Neuronal stem cell (in vitro differentiated cells): ENCODE measurements at regions not wholly inside any gene's neighbourhood (a gene's known extent, or its start where the extent isn't known, plus 50 kb on each side); places are given as distances from the start of the nearest gene placed in this dataset.
A peak's percentile ranks its signal among the peaks of the same experiment; 100 is the strongest.

Experiments
- DNase-seq: peaks from one replicate; pipeline ENCODE4 v3.0.0-alpha.2; 2013; ENCODE audit warnings: low spot score
- H2AFZ ChIP-seq: one replicate; pipeline ENCODE4 v1.6.1; 2013; ENCODE audit warnings: mild to moderate bottlenecking, low read length, inconsistent platforms
- H2AK5ac ChIP-seq: 2 replicates; pipeline ENCODE4 v1.6.1; 2013; ENCODE audit warnings: low read depth, mild to moderate bottlenecking, inconsistent platforms, low read length, moderate library complexity, mixed read lengths
- H2BK120ac ChIP-seq: 2 replicates; pipeline ENCODE4 v1.6.1; 2013; ENCODE audit warnings: low read depth, mild to moderate bottlenecking, inconsistent platforms, low read length, moderate library complexity, mixed read lengths
- H2BK12ac ChIP-seq: one replicate; pipeline ENCODE4 v1.6.1; 2013; ENCODE audit warnings: low read length, inconsistent platforms
- H2BK15ac ChIP-seq: 2 replicates; pipeline ENCODE4 v1.6.1; 2013; ENCODE audit warnings: mild to moderate bottlenecking, low read length, inconsistent platforms, mixed read lengths
- H2BK5ac ChIP-seq: one replicate; pipeline ENCODE4 v1.6.1; 2013; ENCODE audit warnings: inconsistent platforms, mild to moderate bottlenecking, low read length, moderate library complexity
- H3K14ac ChIP-seq: one replicate; pipeline ENCODE4 v1.6.1; 2013; ENCODE audit warnings: low read length, inconsistent platforms
- H3K18ac ChIP-seq: 2 replicates; pipeline ENCODE4 v1.6.1; 2013; ENCODE audit warnings: low read length, inconsistent platforms
- H3K23ac ChIP-seq: 2 replicates; pipeline ENCODE4 v1.6.1; 2013; ENCODE audit warnings: low read depth, mild to moderate bottlenecking, mixed read lengths, low read length, inconsistent platforms; ENCODE audit not compliant: poor library complexity
- H3K27ac ChIP-seq: replicated peaks from 3 replicates; pipeline ENCODE4 v1.5.1; 2013; ENCODE audit warnings: low read length, inconsistent platforms
- H3K27me3 ChIP-seq, 3 experiments: 2 replicates each; pipeline ENCODE4 v1.6.1; 2013; ENCODE audit warnings: low read length in 3 of 3, mild to moderate bottlenecking in 2 of 3, inconsistent platforms in 1 of 3, low read depth in 1 of 3, mixed read lengths in 1 of 3, moderate library complexity in 1 of 3; ENCODE audit not compliant: control insufficient read depth in 3 of 3, insufficient read depth in 3 of 3
- H3K36me3 ChIP-seq, 2 donors: replicated peaks in 1 of 2; 2 replicates each; pipeline ENCODE4 v1.6.1; 2013; ENCODE audit warnings: low read length in 2 of 2; ENCODE audit not compliant: control insufficient read depth in 2 of 2, insufficient read depth in 2 of 2
- H3K4ac ChIP-seq: 2 replicates; pipeline ENCODE4 v1.6.1; 2013; ENCODE audit warnings: inconsistent platforms, mild to moderate bottlenecking, low read length, moderate library complexity
- H3K4me1 ChIP-seq, 2 donors: 1 replicate in 1 of 2; 2 replicates in 1 of 2; pipeline ENCODE4 v1.6.1; 2013; ENCODE audit warnings: low read length in 2 of 2, low read depth in 1 of 2; ENCODE audit not compliant: control insufficient read depth in 2 of 2, insufficient read depth in 1 of 2
- H3K4me2 ChIP-seq: one replicate; pipeline ENCODE4 v1.6.1; 2013; ENCODE audit warnings: mild to moderate bottlenecking, low read length, inconsistent platforms; ENCODE audit not compliant: insufficient read depth, poor library complexity, severe bottlenecking
- H3K4me3 ChIP-seq, 2 donors: 2 replicates each; pipeline ENCODE4 v1.5.1; 2013; ENCODE audit warnings: low read length in 2 of 2, mild to moderate bottlenecking in 2 of 2, inconsistent platforms in 1 of 2, moderate library complexity in 1 of 2
- H3K79me1 ChIP-seq: one replicate; pipeline ENCODE4 v1.6.1; 2013; ENCODE audit warnings: low read depth, mild to moderate bottlenecking, inconsistent platforms, low read length, moderate library complexity
- H3K9ac ChIP-seq: one replicate; pipeline ENCODE4 v1.6.1; 2013; ENCODE audit warnings: mild to moderate bottlenecking, low read depth, low read length, inconsistent platforms; ENCODE audit not compliant: poor library complexity
- H3K9me3 ChIP-seq, 2 donors: replicated peaks in 1 of 2; 2 replicates each; pipeline versions ENCODE3 to v1.6.1; 2013; ENCODE audit warnings: low read length in 2 of 2, mild to moderate bottlenecking in 2 of 2, inconsistent platforms in 1 of 2, low read depth in 1 of 2, mixed read lengths in 1 of 2, moderate library complexity in 1 of 2; ENCODE audit not compliant: control insufficient read depth in 2 of 2, insufficient read depth in 1 of 2
- H4K8ac ChIP-seq: one replicate; pipeline ENCODE4 v1.6.1; 2013; ENCODE audit warnings: low read depth, mild to moderate bottlenecking, inconsistent platforms, low read length, moderate library complexity
- H4K91ac ChIP-seq: one replicate; pipeline ENCODE4 v1.6.1; 2013; ENCODE audit warnings: low read length, low read depth, mild to moderate bottlenecking, inconsistent platforms; ENCODE audit not compliant: poor library complexity
- WGBS, 2 donors: extraction: QIAGEN DNeasy Blood & Tissue Kit; methylation state at CpG; one replicate each; pipeline ENCODE4 v1.1.7; 2013; ENCODE audit warnings: missing lambda C conversion rate in 2 of 2, mixed read lengths in 1 of 2; ENCODE audit not compliant: insufficient read length in 2 of 2, insufficient replicate concordance in 1 of 2; ENCODE audit errors: extremely low coverage in 2 of 2; 5-methylcytosine and 5-hydroxymethylcytosine counted together

GRCh38 chr16:85200471-85201278 is 88.4 kb upstream of the CIBAR2 start:
- Histone ChIP-seq H3K36me3 (no peaks in the 10 kb centered on the region), H3K4me2 (no peak overlapping the region), H3K14ac (no peak overlapping the region), H2BK15ac (no peak overlapping the region), H3K23ac (peak overlapping the region; percentile 1), H3K4me3 (no peak overlapping the region), H2BK12ac (no peak overlapping the region), H3K4me1 (peaks cover 19 to 43% of the 10 kb centered on the region in 2 donors), H2AK5ac (no peak overlapping the region), H3K9ac (no peak overlapping the region), H2BK5ac (no peak overlapping the region), H3K18ac (no peak overlapping the region), H4K91ac (no peak overlapping the region), H2AFZ (no peak overlapping the region), H3K4ac (no peak overlapping the region), H3K9me3 (no peaks in the 10 kb centered on the region), H2BK120ac (no peak overlapping the region), H3K27me3 (no peaks in the 10 kb centered on the region), H3K79me1 (no peaks in the 10 kb centered on the region), H3K27ac (no peak overlapping the region), H4K8ac (no peak overlapping the region)
- no CpG with 5 or more reads among the region's 17 CpGs for WGBS, 2 donors
- no peak for DNase-seq

DNA sequence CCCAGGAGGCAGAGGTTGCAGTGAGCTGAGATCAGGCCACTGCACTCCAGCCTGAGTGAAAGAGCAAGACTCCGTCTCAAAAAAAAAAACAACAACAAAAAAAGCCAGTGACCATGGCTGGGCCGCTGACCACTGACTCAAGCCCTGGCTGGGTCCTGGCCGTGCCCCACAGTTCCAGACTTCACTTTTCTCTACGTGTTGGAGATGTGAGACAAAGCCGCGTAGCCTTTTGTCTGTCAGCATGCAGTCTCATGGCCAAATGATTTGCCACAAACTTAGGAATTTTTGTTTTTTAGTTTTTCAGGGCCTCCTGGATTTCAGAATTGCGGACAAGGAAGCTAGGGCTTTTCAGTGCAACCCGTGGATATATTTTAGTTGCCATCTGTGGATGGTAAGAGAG is 89.3 kb upstream of the CIBAR2 start:
- H2BK5ac ChIP-seq, result no peak overlapping the region
- H3K14ac ChIP-seq, result no peak overlapping the region
- no peak overlapping the region for H3K9ac ChIP-seq
- H3K4me2 ChIP-seq, result no peak overlapping the region
- H2BK15ac ChIP-seq, result no peak overlapping the region
- peaks cover 24 to 37% of the 10 kb centered on the region in 2 donors for H3K4me1 ChIP-seq
- H3K27me3 ChIP-seq, result no peaks in the 10 kb centered on the region
- no peak overlapping the region for H3K18ac ChIP-seq
- H3K36me3 ChIP-seq, result no peaks in the 10 kb centered on the region
- peak overlapping the region; percentile 47 for H2AFZ ChIP-seq
- H3K23ac ChIP-seq, result no peak overlapping the region
- H3K4ac ChIP-seq, result no peak overlapping the region
- H3K27ac ChIP-seq, result no peak overlapping the region
- no peaks in the 10 kb centered on the region for H3K9me3 ChIP-seq
- no peak overlapping the region for H2BK12ac ChIP-seq
- H3K79me1 ChIP-seq, result no peaks in the 10 kb centered on the region
- no peak overlapping the region for H4K91ac ChIP-seq
- DNase-seq, result no peak
- no peak overlapping the region for H2AK5ac ChIP-seq
- no peak overlapping the region for H2BK120ac ChIP-seq
- H3K4me3 ChIP-seq, result no peak overlapping the region
- no peak overlapping the region for H4K8ac ChIP-seq
- no CpG with 5 or more reads among the region's 8 CpGs for WGBS, 2 donors

- no peak overlapping the region for H3K23ac ChIP-seq
- no peak overlapping the region for H3K4me2 ChIP-seq
- WGBS, 2 donors, result no CpG with 5 or more reads among the region's 14 CpGs
- H3K9ac ChIP-seq, result peak overlapping the region; percentile 38
- no peak overlapping the region for H3K14ac ChIP-seq
- H3K27me3 ChIP-seq, result no peaks in the 10 kb centered on the region
- no peaks in the 10 kb centered on the region for H3K79me1 ChIP-seq
- no peak overlapping the region for H4K8ac ChIP-seq
- H3K18ac ChIP-seq, result peak overlapping the region; percentile 89
- H3K4me3 ChIP-seq, result peak overlapping the region in 1 of 2 donors; percentile 21
- peaks cover 28 to 37% of the 10 kb centered on the region in 2 donors for H3K4me1 ChIP-seq
- H2AFZ ChIP-seq, result peak overlapping the region; percentile 47
- DNase-seq, result no peak
- no peak overlapping the region for H4K91ac ChIP-seq
- peak overlapping the region; percentile 32 for H3K27ac ChIP-seq
- peak overlapping the region; percentile 58 for H2BK120ac ChIP-seq
- H3K36me3 ChIP-seq, result no peaks in the 10 kb centered on the region
- no peak overlapping the region for H3K4ac ChIP-seq
- H2BK5ac ChIP-seq, result peak overlapping the region; percentile 62
- peak overlapping the region; percentile 89 for H2AK5ac ChIP-seq
- H3K9me3 ChIP-seq, result no peaks in the 10 kb centered on the region
- no peak overlapping the region for H2BK15ac ChIP-seq
- H2BK12ac ChIP-seq, result peak overlapping the region; percentile 33
Observed at GRCh38 chr16:85202051-85202601, 89.9 kb upstream of the CIBAR2 start.
